ENCODE measurements at regions not wholly inside any gene's neighbourhood (a gene's known extent, or its start where the extent isn't known, plus 50 kb on each side); places are given as distances from the start of the nearest gene placed in this dataset.
"Not testable (repeated sequence)": the region's sequence is repeated elsewhere in the genome, so short reads cannot be mapped to it uniquely, and the experiment has no call there.

GRCh38 chr3:164784407-164784806, 293.9 kb downstream of the SI start:
- not testable (repeated sequence) for H3K4me3 ChIP-seq (ENCODE audit: low read length); DNase-seq (ENCODE audit: low read depth, low spot score)

GRCh38 chr3:164781755-164782154, 296.5 kb downstream of the SI start:
- no peak overlapping the region for H3K4me3 ChIP-seq (ENCODE audit: low read length)
- no peak for DNase-seq (ENCODE audit: low read depth, low spot score)

GRCh38 chr3:164779816-164780215, 298.5 kb downstream of the SI start:
- no peak for DNase-seq (ENCODE audit: low read depth, low spot score)

GRCh38 chr3:164752812-164753211, 325.5 kb downstream of the SI start:
- H3K4me3 ChIP-seq (ENCODE audit: low read length), result no peak overlapping the region
- no peak for DNase-seq (ENCODE audit: low read depth, low spot score)

More at GRCh38 chr3:164779816-164780215, 298.5 kb downstream of the SI start:
- no peak overlapping the region for H3K4me3 ChIP-seq (ENCODE audit: low read length)

GRCh38 chr3:164748626-164749025, 329.7 kb downstream of the SI start:
- no peak overlapping the region for H3K4me3 ChIP-seq (ENCODE audit: low read length)
- no peak for DNase-seq (ENCODE audit: low read depth, low spot score)

- DNase-seq (ENCODE audit: low read depth, low spot score), result no peak
- no peak overlapping the region for H3K4me3 ChIP-seq (ENCODE audit: low read length)
Measured at GRCh38 chr3:164741869-164742268, 336.4 kb downstream of the SI start.

- no peak overlapping the region for H3K4me3 ChIP-seq (ENCODE audit: low read length)
- no peak for DNase-seq (ENCODE audit: low read depth, low spot score)
Measured at GRCh38 chr3:164737174-164737573, 341.1 kb downstream of the SI start.

- H3K4me3 ChIP-seq (ENCODE audit: low read length), result no peak overlapping the region
- DNase-seq (ENCODE audit: low read depth, low spot score), result no peak
Measured at GRCh38 chr3:164732166-164732565, 346.1 kb downstream of the SI start.

GRCh38 chr3:164730815-164731360, 347.4 kb downstream of the SI start:
- DNase-seq (ENCODE audit: low read depth, low spot score), result no peak

GRCh38 chr3:164723396-164723795, 354.9 kb downstream of the SI start:
- no peak overlapping the region for H3K4me3 ChIP-seq (ENCODE audit: low read length)
- no peak for DNase-seq (ENCODE audit: low read depth, low spot score)

More at GRCh38 chr3:164730815-164731360, 347.4 kb downstream of the SI start:
- no peak overlapping the region for H3K4me3 ChIP-seq (ENCODE audit: low read length)

- not testable (repeated sequence) for DNase-seq (ENCODE audit: low read depth, low spot score); H3K4me3 ChIP-seq (ENCODE audit: low read length)
Measured at GRCh38 chr3:164702808-164703207, 375.5 kb downstream of the SI start.

GRCh38 chr3:164687902-164688301, 390.4 kb downstream of the SI start:
- H3K4me3 ChIP-seq (ENCODE audit: low read length), result no peak overlapping the region
- DNase-seq (ENCODE audit: low read depth, low spot score), result no peak

- no peak for DNase-seq (ENCODE audit: low read depth, low spot score)
Measured at GRCh38 chr3:164687211-164687610, 391.1 kb downstream of the SI start.

GRCh38 chr3:164683489-164683888, 394.8 kb downstream of the SI start:
- no peak for DNase-seq (ENCODE audit: low read depth, low spot score)

More at GRCh38 chr3:164687211-164687610, 391.1 kb downstream of the SI start:
- H3K4me3 ChIP-seq (ENCODE audit: low read length), result no peak overlapping the region

GRCh38 chr3:164679245-164679644, 399.1 kb downstream of the SI start:
- no peak overlapping the region for H3K4me3 ChIP-seq (ENCODE audit: low read length)
- DNase-seq (ENCODE audit: low read depth, low spot score), result no peak

More at GRCh38 chr3:164683489-164683888, 394.8 kb downstream of the SI start:
- H3K4me3 ChIP-seq (ENCODE audit: low read length), result no peak overlapping the region

- DNase-seq (ENCODE audit: low read depth, low spot score), result no peak
- no peak overlapping the region for H3K4me3 ChIP-seq (ENCODE audit: low read length)
Measured at GRCh38 chr3:164677317-164677716, 401.0 kb downstream of the SI start.

GRCh38 chr3:164673738-164674137, 404.6 kb downstream of the SI start:
- peak; percentile 4 for DNase-seq (ENCODE audit: low read depth, low spot score)
- no peak overlapping the region for H3K4me3 ChIP-seq (ENCODE audit: low read length)

GRCh38 chr3:164658125-164658524, 420.2 kb downstream of the SI start:
- DNase-seq (ENCODE audit: low read depth, low spot score), result no peak
- H3K4me3 ChIP-seq (ENCODE audit: low read length), result no peak overlapping the region

- DNase-seq (ENCODE audit: low read depth, low spot score), result no peak
- H3K4me3 ChIP-seq (ENCODE audit: low read length), result no peak overlapping the region
Measured at GRCh38 chr3:164657631-164658030, 420.7 kb downstream of the SI start.

GRCh38 chr3:164655462-164655861, 422.8 kb downstream of the SI start:
- H3K4me3 ChIP-seq (ENCODE audit: low read length), result no peak overlapping the region
- no peak for DNase-seq (ENCODE audit: low read depth, low spot score)

- no peak for DNase-seq (ENCODE audit: low read depth, low spot score)
Measured at GRCh38 chr3:164641071-164641470, 437.2 kb downstream of the SI start.

More at GRCh38 chr3:164641071-164641470, 437.2 kb downstream of the SI start:
- no peak overlapping the region for H3K4me3 ChIP-seq (ENCODE audit: low read length)
